Progenitor cell of endocrine pancreas (in vitro differentiated cells): ENCODE measurements at regions not wholly inside any gene's neighbourhood (a gene's known extent, or its start where the extent isn't known, plus 50 kb on each side); places are given as distances from the start of the nearest gene placed in this dataset.
"Not testable (repeated sequence)": the region's sequence is repeated elsewhere in the genome, so short reads cannot be mapped to it uniquely, and the experiment has no call there.

Experiments
- DNase-seq: peaks from one replicate; pipeline ENCODE4 v3.0.0; 2021; ENCODE audit warnings: low spot score; ENCODE audit not compliant: unreplicated experiment
- H3K27ac Mint-ChIP-seq: 2 replicates; pipeline ENCODE4 v1.8.0; 2021; ENCODE audit warnings: mild to moderate bottlenecking, moderate library complexity, mixed read lengths
- H3K27me3 Mint-ChIP-seq: 2 replicates; pipeline ENCODE4 v1.8.0; 2021; ENCODE audit warnings: mixed read lengths
- H3K36me3 Mint-ChIP-seq: 2 replicates; pipeline ENCODE4 v1.8.0; 2022; ENCODE audit warnings: mixed read lengths; ENCODE audit not compliant: insufficient read depth
- H3K4me1 Mint-ChIP-seq: 2 replicates; pipeline ENCODE4 v1.8.0; 2021; ENCODE audit warnings: low read depth, mixed read lengths
- H3K4me3 Mint-ChIP-seq: 2 replicates; pipeline ENCODE4 v1.8.0; 2021; ENCODE audit warnings: low read depth, mild to moderate bottlenecking, moderate library complexity, mixed read lengths
- H3K9me3 Mint-ChIP-seq: 2 replicates; pipeline ENCODE4 v1.8.0; 2021; ENCODE audit warnings: low read depth, mixed read lengths
- TF ChIP-seq, protein P1 (sequence below): fragments of 200-600 bp; sonication (generic); IDR thresholded peaks from one replicate; pipeline ENCODE4 v1.5.0; 2021; ENCODE audit warnings: antibody characterized with exemption, mild to moderate bottlenecking; ENCODE audit not compliant: unreplicated experiment

GRCh38 chr4:34485252-34485651 is 1759.1 kb downstream of the ARAP2 start:
- no peaks in the 10 kb centered on the region for H3K4me1 Mint-ChIP-seq
- TF ChIP-seq, protein P1, sequence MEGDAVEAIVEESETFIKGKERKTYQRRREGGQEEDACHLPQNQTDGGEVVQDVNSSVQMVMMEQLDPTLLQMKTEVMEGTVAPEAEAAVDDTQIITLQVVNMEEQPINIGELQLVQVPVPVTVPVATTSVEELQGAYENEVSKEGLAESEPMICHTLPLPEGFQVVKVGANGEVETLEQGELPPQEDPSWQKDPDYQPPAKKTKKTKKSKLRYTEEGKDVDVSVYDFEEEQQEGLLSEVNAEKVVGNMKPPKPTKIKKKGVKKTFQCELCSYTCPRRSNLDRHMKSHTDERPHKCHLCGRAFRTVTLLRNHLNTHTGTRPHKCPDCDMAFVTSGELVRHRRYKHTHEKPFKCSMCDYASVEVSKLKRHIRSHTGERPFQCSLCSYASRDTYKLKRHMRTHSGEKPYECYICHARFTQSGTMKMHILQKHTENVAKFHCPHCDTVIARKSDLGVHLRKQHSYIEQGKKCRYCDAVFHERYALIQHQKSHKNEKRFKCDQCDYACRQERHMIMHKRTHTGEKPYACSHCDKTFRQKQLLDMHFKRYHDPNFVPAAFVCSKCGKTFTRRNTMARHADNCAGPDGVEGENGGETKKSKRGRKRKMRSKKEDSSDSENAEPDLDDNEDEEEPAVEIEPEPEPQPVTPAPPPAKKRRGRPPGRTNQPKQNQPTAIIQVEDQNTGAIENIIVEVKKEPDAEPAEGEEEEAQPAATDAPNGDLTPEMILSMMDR = no peak
- H3K27me3 Mint-ChIP-seq = no peaks in the 10 kb centered on the region
- no peak overlapping the region for H3K27ac Mint-ChIP-seq
- H3K4me3 Mint-ChIP-seq = no peak overlapping the region
- no peak for DNase-seq
- no peaks in the 10 kb centered on the region for H3K9me3 Mint-ChIP-seq
- H3K36me3 Mint-ChIP-seq = no peaks in the 10 kb centered on the region

GRCh38 chr4:34486461-34487363 is 1757.6 kb downstream of the ARAP2 start:
- H3K4me1 Mint-ChIP-seq = no peaks in the 10 kb centered on the region
- no peak overlapping the region for H3K27ac Mint-ChIP-seq
- H3K36me3 Mint-ChIP-seq = no peaks in the 10 kb centered on the region
- H3K27me3 Mint-ChIP-seq = no peaks in the 10 kb centered on the region
- H3K9me3 Mint-ChIP-seq = no peaks in the 10 kb centered on the region
- no peak for DNase-seq
- no peak overlapping the region for H3K4me3 Mint-ChIP-seq
- TF ChIP-seq, protein P1 = no peak

- no peak overlapping the region for H3K27ac Mint-ChIP-seq
- no peaks in the 10 kb centered on the region for H3K36me3 Mint-ChIP-seq
- no peak for DNase-seq
- no peaks in the 10 kb centered on the region for H3K27me3 Mint-ChIP-seq
- TF ChIP-seq, protein P1 = no peak
- no peaks in the 10 kb centered on the region for H3K9me3 Mint-ChIP-seq
- H3K4me1 Mint-ChIP-seq = no peaks in the 10 kb centered on the region
- H3K4me3 Mint-ChIP-seq = no peak overlapping the region
These were observed 1751.9 kb downstream of the ARAP2 start for GRCh38 chr4:34492414-34492813.

DNA sequence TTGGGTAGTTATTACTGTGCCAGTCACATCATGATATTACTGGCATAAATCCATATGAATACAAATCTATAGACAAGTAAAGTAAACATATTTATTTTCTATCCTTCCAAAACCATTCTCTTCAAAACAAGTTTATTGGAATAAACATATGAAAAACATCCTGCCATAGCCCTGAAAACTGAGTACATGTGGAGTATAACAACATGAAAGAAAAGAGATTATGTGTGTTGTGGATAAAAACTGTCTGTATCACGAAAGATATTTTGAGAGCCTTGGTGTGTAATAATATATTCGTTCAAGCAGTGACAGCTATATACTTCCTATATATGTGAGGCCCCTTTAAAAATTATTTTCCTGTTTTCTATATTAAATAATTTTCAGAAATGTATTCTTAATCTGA is 1742.2 kb downstream of the ARAP2 start:
- Mint-ChIP-seq H3K36me3 (no peaks in the 10 kb centered on the region), H3K27me3 (no peaks in the 10 kb centered on the region), H3K4me3 (no peak overlapping the region), H3K9me3 (peaks cover 9% of the 10 kb centered on the region), H3K27ac (no peak overlapping the region), H3K4me1 (no peaks in the 10 kb centered on the region)
- no peak for DNase-seq
- TF ChIP-seq, protein P1 = no peak

- DNase-seq, H3K27ac Mint-ChIP-seq, H3K4me3 Mint-ChIP-seq, H3K27me3 Mint-ChIP-seq, H3K4me1 Mint-ChIP-seq, H3K36me3 Mint-ChIP-seq: not testable (repeated sequence)
- H3K9me3 Mint-ChIP-seq = peaks cover 16% of the 10 kb centered on the region
These were observed 1739.6 kb downstream of the ARAP2 start for GRCh38 chr4:34504731-34505130.

DNA sequence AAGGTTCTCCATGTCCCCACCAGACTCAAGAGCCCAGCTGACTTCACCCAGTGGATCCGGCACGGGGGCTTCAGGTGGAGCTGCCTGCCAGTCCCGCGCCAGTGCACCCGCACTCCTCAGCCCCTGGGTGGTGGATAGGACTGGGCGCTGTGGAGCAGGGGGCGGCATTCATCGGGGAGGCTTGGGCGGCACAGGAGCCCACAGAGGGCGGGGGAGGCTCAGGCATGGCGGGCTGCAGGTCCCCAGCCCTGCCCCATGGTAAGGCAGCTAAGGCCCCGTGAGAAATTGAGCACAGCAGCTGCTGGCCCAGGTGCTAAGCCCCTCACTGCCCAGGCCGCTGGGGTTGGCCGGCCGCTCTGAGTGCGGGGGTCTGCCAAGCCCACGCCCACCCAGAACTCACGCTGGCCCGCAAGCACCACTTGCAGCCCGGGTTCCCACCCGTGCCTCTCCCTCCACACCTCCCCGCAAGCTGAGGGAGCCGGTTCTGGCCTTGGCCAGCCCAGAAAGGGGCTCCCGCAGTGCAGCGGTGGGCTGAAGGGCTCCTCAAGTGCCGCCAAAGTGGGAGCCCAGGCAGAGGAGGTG is 1737.7 kb downstream of the ARAP2 start:
- H3K4me3 Mint-ChIP-seq, H3K4me1 Mint-ChIP-seq, H3K27ac Mint-ChIP-seq, DNase-seq, H3K36me3 Mint-ChIP-seq, H3K27me3 Mint-ChIP-seq: not testable (repeated sequence)
- H3K9me3 Mint-ChIP-seq = peaks cover 16% of the 10 kb centered on the region
